Upper lobe of left lung (tissue), 6 donors: ENCODE measurements at regions not wholly inside any gene's neighbourhood (a gene's known extent, or its start where the extent isn't known, plus 50 kb on each side); places are given as distances from the start of the nearest gene placed in this dataset.

Experiments
- ATAC-seq, 2 donors: fragments of 200-7000 bp; cut with Tn5 transposase; one replicate each; pipeline ENCODE4 v1.9.1; 2022; ENCODE audit warnings: mild to moderate bottlenecking in 2 of 2, moderate library complexity in 2 of 2; ENCODE audit not compliant: low FRiP score in 2 of 2
- DNase-seq, 2 donors: peaks; one replicate each; pipeline ENCODE4 v3.0.0-alpha.2; 2019 to 2020
- H3K27ac ChIP-seq, 4 donors: fragments of 200-600 bp; sonication (generic); one replicate each; pipeline ENCODE4 v1.5.1; 2016 to 2019
- H3K27me3 ChIP-seq, 4 donors: fragments of 200-600 bp; sonication (generic); one replicate each; pipeline ENCODE4 v1.5.1; 2017 to 2019
- H3K36me3 ChIP-seq, 4 donors: fragments of 200-600 bp; sonication (generic); one replicate each; pipeline ENCODE4 v1.5.1; 2016 to 2019
- H3K4me1 ChIP-seq, 4 donors: fragments of 200-600 bp; sonication (generic); one replicate each; pipeline ENCODE4 v1.5.1; 2018 to 2019
- H3K4me3 ChIP-seq, 4 donors: fragments of 200-600 bp; sonication (generic); one replicate each; pipeline ENCODE4 v1.5.1; 2017 to 2019; ENCODE audit warnings: mild to moderate bottlenecking in 2 of 4, moderate library complexity in 1 of 4
- H3K9me3 ChIP-seq, 4 donors: fragments of 200-600 bp; sonication (generic); one replicate each; pipeline ENCODE4 v1.5.1; 2018 to 2019
- EP300 ChIP-seq, 4 donors: sonication (generic); formaldehyde crosslinking; IDR thresholded peaks; one replicate each; pipeline ENCODE4 v1.5.1; 2017; ENCODE audit warnings: antibody characterized with exemption in 4 of 4, control low read depth in 2 of 4
- POLR2A ChIP-seq, 4 donors: fragments of 450-650 bp; IDR thresholded peaks; one replicate each; pipeline ENCODE4 v1.5.1; 2016 to 2017; ENCODE audit warnings: antibody characterized with exemption in 4 of 4, mild to moderate bottlenecking in 2 of 4
- POLR2AphosphoS5 ChIP-seq, 2 donors: sonication (generic); formaldehyde crosslinking; IDR thresholded peaks; one replicate each; pipeline ENCODE4 v1.5.1; 2017; ENCODE audit warnings: antibody characterized with exemption in 2 of 2
- WGBS, 2 donors: methylation state at CpG; one replicate each; pipeline ENCODE4 v1.1.5; 2017 to 2018; 5-methylcytosine and 5-hydroxymethylcytosine counted together
- TF ChIP-seq, protein P1 (sequence below), 6 experiments: fragments of 450-650 bp in 4 of 6; fragments of 200-600 bp in 2 of 6; sonication (generic) in 2 of 6; IDR thresholded peaks; one replicate each; pipeline ENCODE4 v1.5.1; 2016 to 2019; ENCODE audit warnings: antibody characterized with exemption in 6 of 6
- donor health status: DM: no; HTN: no; CAD: no; lungs with moderate emphysema.
- donor health status: DM: no; HTN: yes; CAD: no; lungs with severe emphysema.

DNA sequence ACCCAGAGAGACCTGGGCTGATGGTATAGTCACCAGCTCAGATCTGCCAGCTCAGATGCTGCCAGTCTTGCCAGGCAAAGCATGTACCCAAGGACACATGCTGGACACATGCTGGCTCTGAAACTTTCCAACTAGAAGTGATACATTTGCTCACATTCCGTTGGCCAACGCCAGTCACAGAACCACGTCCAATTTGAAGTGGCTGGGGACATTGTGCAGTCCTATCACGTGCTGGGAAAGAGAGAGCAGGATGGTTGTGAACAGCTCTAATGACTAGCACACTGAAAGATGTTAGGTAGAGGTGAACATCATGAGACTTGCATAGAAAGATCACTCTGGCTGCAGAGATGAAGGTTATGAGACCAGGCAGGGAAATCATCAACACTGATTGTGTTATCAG lies 308.5 kb upstream of the ROPN1 start:
- DNase-seq (no peak), ATAC-seq (no peak)
- TF ChIP-seq POLR2A (IDR thresholded peaks at IDR 0.05) (no peak), EP300 (IDR thresholded peaks at IDR 0.05) (no peak), POLR2AphosphoS5 (IDR thresholded peaks at IDR 0.05) (no peak)
- TF ChIP-seq, protein P1, sequence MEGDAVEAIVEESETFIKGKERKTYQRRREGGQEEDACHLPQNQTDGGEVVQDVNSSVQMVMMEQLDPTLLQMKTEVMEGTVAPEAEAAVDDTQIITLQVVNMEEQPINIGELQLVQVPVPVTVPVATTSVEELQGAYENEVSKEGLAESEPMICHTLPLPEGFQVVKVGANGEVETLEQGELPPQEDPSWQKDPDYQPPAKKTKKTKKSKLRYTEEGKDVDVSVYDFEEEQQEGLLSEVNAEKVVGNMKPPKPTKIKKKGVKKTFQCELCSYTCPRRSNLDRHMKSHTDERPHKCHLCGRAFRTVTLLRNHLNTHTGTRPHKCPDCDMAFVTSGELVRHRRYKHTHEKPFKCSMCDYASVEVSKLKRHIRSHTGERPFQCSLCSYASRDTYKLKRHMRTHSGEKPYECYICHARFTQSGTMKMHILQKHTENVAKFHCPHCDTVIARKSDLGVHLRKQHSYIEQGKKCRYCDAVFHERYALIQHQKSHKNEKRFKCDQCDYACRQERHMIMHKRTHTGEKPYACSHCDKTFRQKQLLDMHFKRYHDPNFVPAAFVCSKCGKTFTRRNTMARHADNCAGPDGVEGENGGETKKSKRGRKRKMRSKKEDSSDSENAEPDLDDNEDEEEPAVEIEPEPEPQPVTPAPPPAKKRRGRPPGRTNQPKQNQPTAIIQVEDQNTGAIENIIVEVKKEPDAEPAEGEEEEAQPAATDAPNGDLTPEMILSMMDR (IDR thresholded peaks at IDR 0.05), result no peak
- H3K36me3 ChIP-seq, result no peaks in the 10 kb centered on the region
- WGBS, 2 donors, result 77 to 100% methylated on average over 4 of the region's 4 CpGs
- H3K4me3 ChIP-seq, result no peak overlapping the region
- H3K27me3 ChIP-seq, result no peaks in the 10 kb centered on the region
- no peaks in the 10 kb centered on the region for H3K9me3 ChIP-seq
- no peak overlapping the region for H3K27ac ChIP-seq
- peaks cover 0 to 16% (median 3%) of the 10 kb centered on the region in 4 donors for H3K4me1 ChIP-seq

DNA sequence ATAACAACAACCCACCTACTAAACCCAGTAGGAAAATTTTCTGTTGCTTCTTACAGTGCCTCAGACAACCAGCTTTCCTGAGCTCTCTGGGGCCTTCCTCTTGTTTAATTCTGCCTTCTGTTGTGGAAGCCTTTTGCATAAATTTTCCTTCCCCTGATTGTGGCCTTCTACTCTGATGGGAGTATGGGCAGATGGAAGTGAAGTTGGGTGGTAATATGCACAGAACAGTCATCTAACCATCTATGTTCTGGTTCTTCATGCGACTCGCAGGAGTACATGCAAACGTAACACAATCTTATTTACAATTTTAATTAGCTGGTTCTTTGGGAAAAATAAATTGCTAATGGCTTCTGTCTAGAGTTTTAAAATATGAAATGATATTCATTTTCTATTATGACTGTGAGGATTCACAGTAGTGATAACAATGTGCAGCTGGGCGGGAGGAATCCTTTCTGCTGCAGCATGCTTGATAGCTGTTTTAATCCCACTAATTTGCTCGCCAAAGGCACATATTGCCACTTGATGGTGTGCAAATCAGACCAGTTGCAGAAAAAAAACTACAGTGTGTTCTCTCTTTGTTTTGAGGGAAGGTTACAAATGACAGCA lies 311.5 kb upstream of the ROPN1 start:
- DNase-seq (no peak), ATAC-seq (no peak)
- Histone ChIP-seq H3K4me1 (no peaks in the 10 kb centered on the region), H3K4me3 (no peak overlapping the region), H3K27me3 (no peaks in the 10 kb centered on the region), H3K36me3 (no peaks in the 10 kb centered on the region), H3K9me3 (peaks cover 5 to 13% (median 9%) of the 10 kb centered on the region in 4 donors), H3K27ac (no peak overlapping the region)
- no peak for TF ChIP-seq POLR2A (IDR thresholded peaks at IDR 0.05)
- no peak for TF ChIP-seq POLR2AphosphoS5 (IDR thresholded peaks at IDR 0.05)
- no peak for TF ChIP-seq EP300 (IDR thresholded peaks at IDR 0.05)
- TF ChIP-seq, protein P1 (IDR thresholded peaks at IDR 0.05), result no peak
- WGBS, 2 donors, result 94 to 97% methylated on average over 5 of the region's 5 CpGs

DNA sequence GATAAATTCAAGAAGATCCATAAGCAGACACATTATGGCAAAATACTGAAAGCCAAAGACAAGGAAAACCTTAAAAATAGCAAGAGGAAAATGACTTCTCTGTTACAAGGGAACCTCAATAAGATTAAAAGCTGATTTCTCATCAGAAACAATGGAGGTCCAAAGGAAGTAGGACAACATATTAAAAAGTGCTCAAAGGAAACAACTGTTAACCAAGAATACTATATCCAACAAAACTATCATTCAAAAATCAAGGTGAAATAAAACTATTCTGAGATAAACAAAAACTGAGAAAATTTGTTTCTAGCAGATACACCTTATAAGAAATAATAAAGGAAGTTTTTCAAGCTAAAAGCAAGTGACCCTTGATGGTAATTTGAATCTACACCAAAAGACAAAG lies 314.7 kb upstream of the ROPN1 start:
- Histone ChIP-seq H3K4me3 (no peak overlapping the region), H3K27ac (no peak overlapping the region), H3K4me1 (no peaks in the 10 kb centered on the region), H3K27me3 (no peaks in the 10 kb centered on the region), H3K9me3 (peaks cover 5 to 13% (median 9%) of the 10 kb centered on the region in 4 donors), H3K36me3 (no peaks in the 10 kb centered on the region)
- no peak for DNase-seq
- TF ChIP-seq, protein P1 (IDR thresholded peaks at IDR 0.05), result no peak
- TF ChIP-seq POLR2A (IDR thresholded peaks at IDR 0.05) (no peak), EP300 (IDR thresholded peaks at IDR 0.05) (no peak), POLR2AphosphoS5 (IDR thresholded peaks at IDR 0.05) (no peak)
- ATAC-seq, result no peak

DNA sequence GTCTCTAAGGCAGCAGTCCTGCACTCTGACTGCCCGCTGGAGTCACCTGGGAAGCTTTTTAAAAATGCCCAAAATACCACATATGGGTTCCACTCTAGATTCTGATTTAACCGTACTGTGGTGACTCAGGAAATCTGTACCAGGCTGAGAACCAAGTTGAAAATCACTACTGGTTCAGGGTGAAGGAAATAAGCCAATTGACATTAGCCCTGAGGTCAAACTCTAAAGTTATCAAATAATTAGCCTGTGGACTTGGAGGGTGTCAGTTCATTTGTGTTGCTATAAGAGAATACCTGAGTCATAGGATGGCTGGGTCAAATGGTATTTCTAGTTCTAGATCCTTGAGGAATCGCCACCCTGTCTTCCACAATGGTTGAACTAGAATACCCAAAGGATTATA lies 321.7 kb upstream of the ROPN1 start:
- WGBS, 2 donors, result 93 to 96% methylated on average over 3 of the region's 3 CpGs
- ATAC-seq, result no peak

More for the DNA sequence above, 321.7 kb upstream of the ROPN1 start:
- no peaks in the 10 kb centered on the region for H3K9me3 ChIP-seq
- TF ChIP-seq, protein P1 (IDR thresholded peaks at IDR 0.05), result no peak
- TF ChIP-seq EP300 (IDR thresholded peaks at IDR 0.05) (no peak), POLR2A (IDR thresholded peaks at IDR 0.05) (no peak), POLR2AphosphoS5 (IDR thresholded peaks at IDR 0.05) (no peak)
- H3K36me3 ChIP-seq, result no peaks in the 10 kb centered on the region
- no peaks in the 10 kb centered on the region for H3K4me1 ChIP-seq
- no peak overlapping the region for H3K4me3 ChIP-seq
- DNase-seq, result no peak
- no peaks in the 10 kb centered on the region for H3K27me3 ChIP-seq
- no peak overlapping the region for H3K27ac ChIP-seq
